RKO (cell line): ENCODE measurements at regions not wholly inside any gene's neighbourhood (a gene's known extent, or its start where the extent isn't known, plus 50 kb on each side); places are given as distances from the start of the nearest gene placed in this dataset.

Source experiments
- DNase-seq: peaks from one replicate; pipeline ENCODE4 v3.0.0-alpha.2; 2016; ENCODE audit warnings: low spot score

DNA sequence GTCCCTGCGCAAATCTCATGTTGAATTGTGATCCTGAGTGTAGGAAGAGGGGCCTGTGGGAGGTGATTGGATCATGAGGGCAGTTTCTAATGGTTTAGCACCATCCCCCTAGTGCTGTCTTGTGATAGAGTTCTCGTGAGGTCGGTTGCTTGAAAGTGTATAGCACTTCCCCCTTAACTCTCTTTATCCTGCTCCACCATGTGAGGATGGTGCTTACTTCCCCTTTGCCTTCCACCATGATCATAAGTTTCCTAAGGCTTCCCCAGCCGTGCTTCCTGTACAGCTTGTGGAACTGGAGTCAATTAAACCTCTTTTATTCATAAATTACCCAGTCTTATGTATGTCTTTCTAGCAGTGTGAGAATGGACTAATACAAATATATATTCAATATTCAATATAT is 303.7 kb upstream of the SEL1L start:
- no peak for DNase-seq

DNA sequence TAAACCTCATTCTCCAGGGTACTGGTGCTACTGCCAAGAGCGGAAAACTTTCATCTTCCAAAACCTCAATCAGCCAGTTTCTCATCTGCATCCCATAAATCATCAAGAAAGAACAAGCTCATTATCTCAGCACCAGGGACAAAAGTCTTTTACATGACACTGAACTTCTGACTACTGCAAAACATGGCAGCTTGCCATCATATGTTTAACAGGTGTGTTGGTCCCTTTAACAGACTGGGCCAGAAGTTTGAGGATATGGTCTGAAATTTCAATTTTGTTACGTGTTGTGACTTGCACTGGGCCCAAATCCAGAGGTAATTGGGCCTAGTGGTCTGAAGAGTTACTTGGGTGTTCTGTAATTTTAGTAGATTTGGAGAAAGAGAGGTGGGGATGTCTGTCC is 305.4 kb upstream of the SEL1L start:
- DNase-seq = no peak

GRCh38 chr14:81841346-81841745 is 307.7 kb upstream of the SEL1L start:
- no peak for DNase-seq

- no peak for DNase-seq
Measured at GRCh38 chr14:81849714-81850113, 316.1 kb upstream of the SEL1L start.

DNA sequence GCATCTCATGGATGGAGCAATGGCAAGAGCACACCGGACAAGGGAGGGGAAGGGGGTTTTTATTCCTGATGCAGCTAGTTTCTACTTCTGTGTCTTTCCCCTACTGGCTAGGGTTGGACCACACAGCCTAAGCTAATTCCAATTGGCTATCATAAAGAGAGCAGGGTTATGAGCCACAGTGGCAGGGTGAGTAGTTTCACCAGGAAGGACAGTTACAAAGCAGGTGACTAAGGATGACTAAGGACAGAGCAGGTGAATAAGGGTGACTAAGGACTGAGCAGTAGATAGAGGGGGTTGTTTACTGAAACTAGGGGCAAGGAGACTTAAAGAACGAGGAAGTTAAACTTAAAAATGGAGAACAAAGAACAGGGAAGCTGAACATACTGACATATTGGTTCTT is 321.4 kb upstream of the SEL1L start:
- peak; percentile 24 for DNase-seq

DNA sequence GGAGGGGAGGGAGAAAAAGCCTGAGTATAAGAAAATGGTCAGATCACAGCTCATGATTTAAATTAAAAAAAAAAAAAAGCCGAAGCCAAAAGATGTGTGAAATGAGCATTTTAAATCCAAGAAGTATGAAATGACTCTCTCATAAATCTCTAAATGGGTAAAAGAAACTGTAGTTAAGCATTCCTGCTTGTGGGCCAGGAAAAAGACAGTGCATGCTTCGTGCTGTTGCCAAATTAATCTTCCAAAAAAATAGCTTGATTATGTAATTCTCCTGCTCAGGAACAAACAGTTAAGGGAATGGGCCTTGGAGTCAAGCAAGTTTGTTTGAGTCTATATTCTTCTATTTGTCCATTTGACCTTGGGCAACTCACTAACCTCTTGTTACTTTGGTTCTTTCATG is 325.4 kb upstream of the SEL1L start:
- no peak for DNase-seq

DNA sequence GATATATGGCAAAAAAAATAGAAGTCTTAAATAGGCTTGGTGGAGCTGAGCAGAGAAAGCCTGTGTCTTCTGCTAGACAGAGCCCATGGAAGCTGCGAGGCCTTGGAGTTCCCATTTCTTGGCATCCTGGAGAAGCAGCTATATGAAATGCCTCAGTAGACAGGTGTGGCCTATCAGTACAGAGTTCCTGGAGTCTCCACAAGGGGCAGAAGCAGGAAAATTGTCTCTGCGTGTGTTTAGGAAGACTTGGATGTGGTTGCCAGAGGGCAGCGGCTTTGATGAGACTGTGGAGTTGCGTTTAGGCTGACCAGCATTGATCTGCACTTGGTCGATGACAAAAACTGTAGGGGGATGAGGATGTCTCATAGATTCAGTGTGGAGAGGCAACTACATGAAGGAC is 334.5 kb upstream of the SEL1L start:
- no peak for DNase-seq

DNA sequence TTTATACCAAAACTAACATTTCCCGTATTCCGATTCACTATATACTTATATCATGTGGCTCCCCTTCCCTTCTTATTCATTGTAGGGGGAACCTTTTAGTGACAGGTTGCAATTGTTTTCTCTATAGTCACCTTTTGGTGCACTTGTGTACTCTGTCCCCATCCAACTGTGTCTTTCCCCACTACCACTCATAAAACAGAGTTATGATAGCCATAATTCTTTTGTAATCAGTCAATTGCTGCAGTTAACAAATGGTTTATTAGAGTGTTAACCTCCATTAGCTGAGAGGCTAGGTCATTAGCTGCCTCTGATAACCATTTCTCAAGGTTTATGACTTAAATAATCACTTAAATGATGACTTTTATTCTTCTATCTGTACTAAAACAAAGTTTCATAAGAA is 338.1 kb upstream of the SEL1L start:
- no peak for DNase-seq

GRCh38 chr14:81884382-81884781 is 350.7 kb upstream of the SEL1L start:
- no peak for DNase-seq

GRCh38 chr14:81886588-81886987 is 352.9 kb upstream of the SEL1L start:
- no peak for DNase-seq

DNA sequence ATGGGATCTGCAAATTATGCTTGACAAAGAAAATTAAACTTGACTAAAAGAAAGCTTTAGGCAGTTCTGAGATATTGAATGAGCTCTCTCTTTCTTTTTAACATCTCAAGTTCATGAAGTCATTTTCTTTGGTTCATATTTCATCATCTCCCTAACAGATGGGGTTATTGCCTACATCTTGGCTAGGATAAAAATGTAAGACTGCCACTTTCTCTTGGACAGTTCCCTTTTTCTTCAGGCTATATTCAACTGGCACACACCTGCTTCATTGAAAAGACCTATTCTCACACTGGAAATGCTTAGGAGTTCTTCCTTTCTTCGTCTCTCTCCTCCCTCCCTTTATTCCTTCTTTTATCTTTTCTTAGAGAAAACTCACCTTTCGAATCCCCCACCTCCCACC is 355.9 kb upstream of the SEL1L start:
- DNase-seq = no peak

- DNase-seq = no peak
Measured at GRCh38 chr14:81890020-81890419, 356.4 kb upstream of the SEL1L start.

DNA sequence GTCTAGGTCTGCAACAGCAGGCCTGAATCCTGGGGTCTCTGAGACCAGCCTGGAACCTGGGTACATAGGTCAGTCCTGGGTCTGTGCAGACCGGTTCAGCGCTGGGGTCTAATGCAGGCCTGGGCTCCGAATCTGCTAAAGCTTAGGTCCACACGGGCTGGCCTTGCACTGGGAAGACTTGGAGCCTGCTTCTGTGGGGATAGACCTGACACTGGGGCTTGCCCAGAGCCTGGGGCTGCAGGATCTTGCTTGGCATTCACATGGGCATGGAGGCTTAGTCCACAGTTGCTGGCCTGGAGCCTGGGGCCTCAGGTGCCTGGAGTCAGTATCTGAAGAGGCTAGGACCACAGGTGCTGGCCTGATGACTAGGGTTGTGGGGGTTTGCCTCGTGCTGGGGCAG is 369.8 kb upstream of the SEL1L start:
- DNase-seq = no peak

- peak; percentile 21 for DNase-seq
Measured at GRCh38 chr14:81927070-81927469, 393.4 kb upstream of the SEL1L start.

DNA sequence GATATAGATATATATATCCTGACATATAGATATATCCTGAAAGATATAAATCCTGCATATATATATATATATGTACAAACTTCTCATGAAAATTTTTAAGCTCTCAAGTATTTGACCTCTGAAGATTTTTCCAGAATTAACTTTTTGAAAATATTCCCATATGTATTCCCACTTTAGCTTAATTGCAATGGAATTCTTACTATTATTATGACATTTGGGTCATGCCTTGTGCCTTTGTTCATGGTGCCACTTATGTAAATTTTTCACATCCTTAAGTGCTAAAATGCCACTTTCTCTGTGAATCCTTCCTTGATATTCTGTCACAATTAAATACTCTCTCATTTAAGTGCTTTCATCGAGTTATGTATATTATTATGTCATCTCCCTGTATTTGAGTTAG is 398.2 kb upstream of the SEL1L start:
- no peak for DNase-seq

GRCh38 chr14:81936348-81936747 is 402.7 kb upstream of the SEL1L start:
- DNase-seq = no peak

- DNase-seq = no peak
Measured at GRCh38 chr14:81936902-81937301, 403.2 kb upstream of the SEL1L start.

- DNase-seq = no peak
Measured at GRCh38 chr14:81938341-81938740, 404.7 kb upstream of the SEL1L start.

GRCh38 chr14:81940651-81941050 is 407.0 kb upstream of the SEL1L start:
- DNase-seq = no peak

DNA sequence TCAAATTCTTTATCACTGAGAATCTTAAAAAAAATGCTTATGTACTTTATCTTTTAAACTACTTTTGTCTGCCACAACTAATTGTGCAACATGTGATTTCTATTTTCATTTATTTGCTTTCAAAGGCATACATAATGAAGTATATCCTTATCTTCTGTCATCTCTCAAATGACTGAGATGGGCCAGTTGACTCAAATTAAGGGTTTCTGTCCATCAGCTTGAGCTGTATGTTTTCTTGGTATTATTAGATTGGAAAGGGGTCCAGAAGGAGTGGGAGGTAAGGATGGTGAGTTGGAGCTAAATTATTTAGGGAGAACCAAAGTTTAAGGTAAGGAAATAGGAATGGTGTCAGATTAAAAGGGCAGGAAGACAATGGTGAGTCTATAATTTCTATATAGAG is 408.4 kb upstream of the SEL1L start:
- DNase-seq = no peak

DNA sequence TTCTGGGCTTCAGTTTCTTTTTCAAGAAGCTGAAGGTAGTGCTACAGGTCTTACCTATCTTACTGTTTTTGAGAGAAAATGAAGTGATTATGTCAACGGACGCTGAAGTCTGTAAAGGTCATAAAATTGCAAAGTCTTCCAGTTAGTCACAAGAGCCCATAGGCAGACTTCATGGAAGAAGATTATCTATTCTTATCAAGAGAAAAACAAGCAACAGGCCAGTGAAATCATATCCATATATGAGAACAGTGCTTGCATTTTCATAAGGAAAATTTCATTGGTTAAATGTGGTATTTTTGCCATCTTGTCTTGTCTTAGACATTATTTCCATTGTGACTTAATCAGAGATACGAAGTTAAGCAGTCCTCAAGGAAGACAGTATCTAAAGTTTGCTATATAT is 412.7 kb upstream of the SEL1L start:
- DNase-seq = no peak

DNA sequence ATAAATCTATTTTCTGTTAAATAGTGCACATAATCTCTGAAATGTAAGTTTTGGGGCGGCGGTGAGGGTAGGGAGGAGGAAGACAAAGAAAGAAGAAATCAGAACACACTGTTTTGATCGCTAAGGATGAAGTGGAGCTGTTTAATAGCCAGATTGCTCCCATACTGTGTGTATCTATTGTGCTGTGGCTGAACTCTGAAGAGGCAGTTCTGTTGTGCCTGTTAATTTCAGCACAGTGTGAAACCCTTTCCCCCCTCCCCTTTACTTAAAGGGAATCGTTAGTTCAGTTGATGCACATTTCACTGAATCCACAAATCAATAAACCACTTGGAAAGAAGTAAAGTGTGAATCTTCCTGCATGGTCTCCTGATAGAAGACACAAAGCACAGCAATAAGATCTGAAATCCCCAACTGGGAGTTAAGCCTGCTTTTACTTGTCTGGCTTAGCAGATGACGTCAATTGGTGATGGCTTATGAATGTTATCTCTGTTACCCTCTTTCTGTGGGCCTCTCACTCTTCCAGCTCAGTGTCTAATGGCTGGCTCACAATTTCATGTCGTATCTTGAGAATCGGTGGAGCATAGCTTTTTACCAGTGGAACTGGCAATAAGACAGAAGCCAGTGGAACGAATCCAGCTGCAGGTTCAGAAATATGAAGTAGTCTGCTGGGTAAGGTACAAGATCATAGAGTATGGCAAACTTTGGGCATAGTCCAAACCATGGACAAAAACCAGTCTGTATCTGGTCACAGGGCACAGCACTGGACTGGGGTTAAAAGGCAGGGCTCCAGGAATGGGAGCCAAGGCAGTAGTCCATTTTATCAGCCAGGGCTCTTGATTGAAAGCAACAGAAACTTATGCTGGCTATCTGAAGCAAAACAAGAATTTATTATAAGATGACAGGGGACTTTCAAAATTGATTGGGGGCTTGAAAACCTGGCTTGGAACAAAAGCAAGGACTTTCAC is 413.5 kb upstream of the SEL1L start:
- no peak for DNase-seq

DNA sequence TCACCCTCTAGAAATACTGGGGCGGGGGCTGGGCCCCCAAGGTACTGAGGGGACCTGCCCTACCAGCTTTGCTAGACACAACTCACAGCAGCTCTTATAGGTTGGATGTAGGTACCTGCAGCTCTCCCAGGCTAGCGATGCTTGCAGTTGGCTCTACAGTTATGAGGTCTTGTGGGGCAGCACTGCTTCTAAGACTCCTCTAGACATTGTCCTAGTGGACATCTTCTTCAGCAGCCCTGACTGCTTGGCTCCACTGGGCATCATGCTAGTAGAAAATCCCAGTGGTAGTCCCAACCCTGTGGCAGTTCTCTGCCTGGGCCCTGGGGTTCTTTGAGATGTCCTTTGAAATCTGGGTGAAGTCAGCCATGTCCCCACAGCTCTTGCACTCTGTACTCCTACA is 419.3 kb upstream of the SEL1L start:
- no peak for DNase-seq

- DNase-seq = no peak
Measured at GRCh38 chr14:81953419-81953818, 419.8 kb upstream of the SEL1L start.
